Loucy (cell line): ENCODE measurements at regions not wholly inside any gene's neighbourhood (a gene's known extent, or its start where the extent isn't known, plus 50 kb on each side); places are given as distances from the start of the nearest gene placed in this dataset.
A peak's percentile ranks its signal among the peaks of the same experiment; 100 is the strongest.

Experiments used
- H2AFZ ChIP-seq: fragments of 200-600 bp; sonication (generic); 2 replicates; pipeline ENCODE4 v1.6.0; 2016; ENCODE audit warnings: antibody characterized with exemption, mild to moderate bottlenecking, low read length, moderate library complexity
- H3F3A ChIP-seq: fragments of 200-600 bp; 2 replicates; pipeline ENCODE4 v1.6.0; 2016; ENCODE audit warnings: antibody characterized with exemption, low read depth, mild to moderate bottlenecking
- H3K27me3 ChIP-seq: fragments of 200-600 bp; sonication (generic); 2 replicates; pipeline ENCODE4 v1.6.1; 2014; ENCODE audit warnings: low read length, mild to moderate bottlenecking; ENCODE audit not compliant: insufficient read depth, poor library complexity, severe bottlenecking
- H3K36me3 ChIP-seq: fragments of 200-600 bp; sonication (generic); 2 replicates; pipeline ENCODE4 v1.6.1; 2016; ENCODE audit warnings: low read length; ENCODE audit not compliant: insufficient read depth
- H3K4me1 ChIP-seq: fragments of 200-600 bp; sonication (generic); 2 replicates; pipeline ENCODE4 v1.5.1; 2014; ENCODE audit warnings: low read length, mild to moderate bottlenecking; ENCODE audit not compliant: insufficient read depth, poor library complexity, severe bottlenecking
- H3K4me2 ChIP-seq: fragments of 200-600 bp; sonication (generic); 2 replicates; pipeline ENCODE4 v1.6.0; 2014; ENCODE audit warnings: antibody characterized with exemption, low read length, low read depth, mild to moderate bottlenecking; ENCODE audit not compliant: poor library complexity, severe bottlenecking
- H3K4me3 ChIP-seq: fragments of 200-600 bp; sonication (generic); 2 replicates; pipeline ENCODE4 v1.5.1; 2014; ENCODE audit warnings: low read length, mild to moderate bottlenecking, mixed read lengths; ENCODE audit not compliant: poor library complexity, severe bottlenecking
- H3K79me2 ChIP-seq: fragments of 200-600 bp; sonication (generic); 2 replicates; pipeline ENCODE4 v1.6.1; 2014; ENCODE audit warnings: low read length; ENCODE audit not compliant: insufficient read depth
- H3K9ac ChIP-seq: fragments of 200-600 bp; sonication (generic); 2 replicates; pipeline ENCODE4 v1.6.0; 2014; ENCODE audit warnings: mild to moderate bottlenecking, low read depth, low read length, moderate library complexity; ENCODE audit not compliant: poor library complexity, severe bottlenecking
- H3K9me2 ChIP-seq: fragments of 200-600 bp; sonication (generic); replicated peaks from 2 replicates; pipeline ENCODE4 v1.6.1; 2016; ENCODE audit warnings: low read depth, low read length, mixed read lengths
- H3K9me3 ChIP-seq: fragments of 200-600 bp; sonication (generic); 2 replicates; pipeline ENCODE4 v1.6.1; 2014; ENCODE audit warnings: mild to moderate bottlenecking, antibody characterized with exemption, low read length, low read depth; ENCODE audit not compliant: insufficient read depth
- H4K20me1 ChIP-seq: fragments of 200-600 bp; sonication (generic); 2 replicates; pipeline ENCODE4 v1.6.0; 2014; ENCODE audit warnings: antibody characterized with exemption, low read length, mild to moderate bottlenecking; ENCODE audit not compliant: insufficient read depth, poor library complexity, severe bottlenecking
- CTCF ChIP-seq: fragments of 200-600 bp; sonication (generic); conservative IDR thresholded peaks from 2 replicates; pipeline ENCODE4 v1.5.1; 2014; ENCODE audit warnings: mild to moderate bottlenecking, antibody characterized with exemption, low read length
- EZH2phosphoT487 ChIP-seq: fragments of 200-600 bp; IDR thresholded peaks from 2 replicates; pipeline ENCODE4 v1.6.1; 2018; ENCODE audit warnings: antibody characterized with exemption, mild to moderate bottlenecking, moderate library complexity, borderline replicate concordance

- no peak for TF ChIP-seq EZH2phosphoT487
- TF ChIP-seq CTCF: no peak
- H3K9me2 ChIP-seq: no peaks in the 10 kb centered on the region
- H3K4me3 ChIP-seq: no peak overlapping the region
- no peaks in the 10 kb centered on the region for H4K20me1 ChIP-seq
- no peaks in the 10 kb centered on the region for H3F3A ChIP-seq
- H3K36me3 ChIP-seq: no peaks in the 10 kb centered on the region
- H3K4me2 ChIP-seq: no peak overlapping the region
- no peak overlapping the region for H3K9ac ChIP-seq
- H3K79me2 ChIP-seq: no peaks in the 10 kb centered on the region
- no peaks in the 10 kb centered on the region for H3K9me3 ChIP-seq
- no peak overlapping the region for H2AFZ ChIP-seq
- no peaks in the 10 kb centered on the region for H3K4me1 ChIP-seq
- H3K27me3 ChIP-seq: no peaks in the 10 kb centered on the region
Observed at GRCh38 chr12:91690531-91690930, 455.1 kb downstream of the BTG1 start.

- H3K27me3 ChIP-seq: no peaks in the 10 kb centered on the region
- H3K79me2 ChIP-seq: no peaks in the 10 kb centered on the region
- H3K9me2 ChIP-seq: no peaks in the 10 kb centered on the region
- no peaks in the 10 kb centered on the region for H4K20me1 ChIP-seq
- no peaks in the 10 kb centered on the region for H3K4me1 ChIP-seq
- no peak overlapping the region for H3K4me3 ChIP-seq
- no peak overlapping the region for H3K9ac ChIP-seq
- 0 out of 2 replicates have a peak overlapping the region, but pooled peaks have one; percentile 1 for H2AFZ ChIP-seq
- H3K36me3 ChIP-seq: no peaks in the 10 kb centered on the region
- H3K4me2 ChIP-seq: peak overlapping the region; percentile 2
- no peaks in the 10 kb centered on the region for H3K9me3 ChIP-seq
- TF ChIP-seq EZH2phosphoT487 (no peak), CTCF (no peak)
- H3F3A ChIP-seq: no peaks in the 10 kb centered on the region
Observed at GRCh38 chr12:91687052-91688017, 458.3 kb downstream of the BTG1 start.

- Histone ChIP-seq H3K4me3 (no peak overlapping the region), H2AFZ (no peak overlapping the region), H3K36me3 (no peaks in the 10 kb centered on the region), H3K4me1 (no peaks in the 10 kb centered on the region), H3K4me2 (no peak overlapping the region), H3K9me3 (no peaks in the 10 kb centered on the region), H3K9ac (no peak overlapping the region), H3K9me2 (no peaks in the 10 kb centered on the region), H3F3A (no peaks in the 10 kb centered on the region), H3K27me3 (no peaks in the 10 kb centered on the region), H3K79me2 (no peaks in the 10 kb centered on the region), H4K20me1 (no peaks in the 10 kb centered on the region)
- TF ChIP-seq EZH2phosphoT487 (no peak), CTCF (no peak)
Observed at GRCh38 chr12:91685917-91686316, 459.7 kb downstream of the BTG1 start.
